IPS DF 19.7 (cell line): ENCODE measurements at regions not wholly inside any gene's neighbourhood (a gene's known extent, or its start where the extent isn't known, plus 50 kb on each side); places are given as distances from the start of the nearest gene placed in this dataset.

ENCODE experiments used
- DNase-seq: peaks from one replicate; pipeline ENCODE4 v3.0.0-alpha.2; 2013; ENCODE audit warnings: low read depth, low spot score

- no peak for DNase-seq
Measured at GRCh38 chr6:14925025-14925698, 320.7 kb upstream of the JARID2 start.

DNA sequence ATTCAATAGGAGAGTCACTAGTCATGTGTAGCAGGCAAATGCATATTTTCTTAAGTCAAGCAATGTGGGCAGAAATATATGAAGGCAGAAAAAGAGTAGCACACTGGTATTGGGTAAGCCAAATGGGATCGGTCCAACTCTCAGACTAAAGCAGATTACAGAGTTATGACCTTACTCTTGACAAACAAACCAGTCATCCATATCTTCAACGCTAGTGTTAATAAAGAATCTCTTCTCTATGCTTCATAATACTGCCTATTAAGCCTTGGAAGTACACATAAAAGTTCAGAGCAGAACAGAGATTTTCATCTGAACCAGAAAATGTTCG, 320.2 kb upstream of the JARID2 start:
- DNase-seq, result no peak

GRCh38 chr6:14927398-14927797, 318.5 kb upstream of the JARID2 start:
- no peak for DNase-seq

DNA sequence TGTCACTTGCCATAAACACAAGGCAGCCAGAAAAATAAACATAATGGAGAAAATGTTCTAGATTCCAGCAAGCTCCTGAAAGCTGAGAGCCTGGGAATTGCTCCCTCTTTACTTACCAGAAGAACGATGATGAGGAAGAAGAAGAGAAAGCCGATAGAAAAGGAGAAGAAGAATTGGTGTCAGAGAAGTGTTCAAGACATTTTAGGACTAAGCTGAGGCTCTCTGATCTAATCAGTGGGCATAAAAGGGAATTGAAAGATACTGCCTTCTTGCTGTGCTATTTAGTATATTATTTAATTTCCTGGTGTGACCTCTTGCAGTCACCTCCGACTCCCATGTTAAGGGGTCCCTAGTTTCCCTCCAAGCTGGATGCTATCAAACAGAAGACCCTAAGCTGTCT, 316.6 kb upstream of the JARID2 start:
- no peak for DNase-seq

GRCh38 chr6:14930366-14930989, 315.4 kb upstream of the JARID2 start:
- DNase-seq, result no peak

DNA sequence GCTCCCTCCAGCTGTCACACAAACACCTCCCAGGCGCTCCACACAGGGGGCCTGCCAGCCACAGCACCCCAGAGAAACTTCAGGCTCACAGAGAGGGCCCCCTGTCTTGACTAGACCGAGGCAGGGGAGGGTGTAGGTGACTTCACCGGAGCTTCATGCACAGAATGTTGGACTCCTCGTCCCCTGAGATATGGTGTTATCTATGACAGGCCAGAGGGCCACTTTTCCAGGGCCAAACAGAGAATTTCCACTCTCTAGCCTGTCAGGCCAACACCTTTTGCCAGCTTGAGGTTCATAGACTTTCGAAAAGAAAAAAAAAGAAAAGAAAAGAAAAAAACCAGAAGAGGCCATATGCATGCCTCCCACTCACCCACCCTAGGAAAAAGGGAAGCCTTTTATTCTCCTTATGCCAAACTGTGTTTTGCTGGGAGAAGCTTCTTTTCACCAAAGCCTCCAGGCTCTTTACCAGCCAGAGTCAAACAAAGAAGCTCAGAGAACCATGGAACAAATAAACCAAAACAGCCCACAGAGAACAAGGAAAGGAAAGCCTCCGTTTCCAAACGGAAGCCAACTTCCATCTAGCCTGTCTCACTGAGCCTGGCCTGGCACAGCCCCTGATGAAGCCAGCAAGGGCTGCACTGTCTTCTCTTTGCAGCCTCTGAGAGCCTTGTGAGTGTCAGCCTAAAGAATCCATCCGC, 313.2 kb upstream of the JARID2 start:
- DNase-seq, result no peak

DNA sequence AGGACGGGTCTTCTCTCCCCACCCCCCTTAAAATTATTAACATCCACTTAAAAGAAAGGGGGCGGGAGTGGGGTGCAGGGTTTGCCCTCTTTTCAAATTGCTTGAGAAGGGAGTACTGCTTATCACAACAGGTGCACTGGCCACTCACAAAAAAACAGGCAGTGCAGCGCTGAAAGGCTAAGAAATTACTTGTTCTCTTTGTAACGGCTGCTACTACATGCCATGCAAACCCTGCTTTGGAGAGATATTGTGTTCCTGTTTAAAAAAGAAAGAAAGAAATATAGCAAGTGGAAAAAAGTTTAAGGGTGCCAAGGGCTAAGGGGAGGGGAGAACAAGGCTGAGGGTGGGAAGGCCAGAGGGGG, 312.7 kb upstream of the JARID2 start:
- no peak for DNase-seq

GRCh38 chr6:14934013-14934412, 311.9 kb upstream of the JARID2 start:
- no peak for DNase-seq

GRCh38 chr6:14934844-14935243, 311.0 kb upstream of the JARID2 start:
- no peak for DNase-seq

GRCh38 chr6:14936861-14937260, 309.0 kb upstream of the JARID2 start:
- no peak for DNase-seq

DNA sequence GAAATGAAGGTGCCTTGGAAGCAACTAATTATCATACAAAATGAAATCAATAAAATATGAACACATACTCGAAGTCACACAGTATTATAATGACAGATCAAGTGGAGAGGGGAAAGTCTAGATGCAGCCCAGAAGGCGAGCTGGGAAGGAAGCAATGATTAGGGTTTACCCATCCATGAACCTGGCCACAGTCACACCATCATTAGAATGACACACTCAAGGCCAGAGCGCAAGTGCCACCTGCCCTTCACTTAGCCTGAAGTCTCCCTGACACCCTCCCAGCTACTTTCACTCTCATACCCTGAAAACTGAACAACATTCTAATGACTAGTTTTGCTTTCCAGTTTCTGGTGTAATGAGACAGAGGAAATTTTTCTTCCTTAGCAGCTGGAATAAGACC, 302.8 kb upstream of the JARID2 start:
- DNase-seq, result no peak

DNA sequence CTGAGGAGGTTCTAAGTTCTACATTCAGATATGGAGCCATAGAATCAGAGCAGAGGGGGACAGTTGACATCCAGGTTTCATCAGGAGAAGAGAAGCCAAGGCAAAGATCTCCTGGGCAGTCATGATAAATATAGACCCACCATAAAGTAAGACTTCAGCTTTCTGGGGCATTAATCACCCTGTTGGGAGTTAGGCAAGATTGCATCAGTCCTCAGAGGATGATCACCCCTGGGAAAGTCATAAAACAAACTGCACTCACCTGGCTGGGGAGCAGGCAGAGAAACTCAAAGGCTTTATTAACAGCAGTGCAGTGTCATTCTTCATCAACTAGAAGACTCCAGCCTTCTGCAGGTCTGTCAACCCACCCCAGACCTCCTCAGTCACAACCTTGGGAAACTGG, 301.3 kb upstream of the JARID2 start:
- no peak for DNase-seq

- no peak for DNase-seq
Measured at GRCh38 chr6:14945461-14946185, 300.2 kb upstream of the JARID2 start.

DNA sequence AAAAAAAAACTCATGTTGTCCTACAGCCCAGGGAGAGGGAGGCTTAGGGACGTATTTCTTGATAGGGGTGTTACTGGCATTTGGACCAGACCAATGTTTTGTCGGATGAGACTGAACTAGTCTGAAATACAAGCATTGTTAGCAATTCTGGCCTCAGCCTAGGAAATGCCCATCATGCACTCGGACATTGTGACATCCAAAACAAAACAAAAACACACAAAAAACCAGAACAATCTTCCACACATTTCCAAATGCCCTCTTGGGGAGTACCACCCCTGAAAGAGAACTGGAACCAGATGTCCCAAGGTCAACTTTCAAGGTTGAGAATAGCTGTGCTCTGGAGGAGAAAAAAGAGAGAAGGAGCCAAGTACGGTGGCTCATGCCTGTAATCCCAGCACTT, 299.1 kb upstream of the JARID2 start:
- DNase-seq, result no peak

DNA sequence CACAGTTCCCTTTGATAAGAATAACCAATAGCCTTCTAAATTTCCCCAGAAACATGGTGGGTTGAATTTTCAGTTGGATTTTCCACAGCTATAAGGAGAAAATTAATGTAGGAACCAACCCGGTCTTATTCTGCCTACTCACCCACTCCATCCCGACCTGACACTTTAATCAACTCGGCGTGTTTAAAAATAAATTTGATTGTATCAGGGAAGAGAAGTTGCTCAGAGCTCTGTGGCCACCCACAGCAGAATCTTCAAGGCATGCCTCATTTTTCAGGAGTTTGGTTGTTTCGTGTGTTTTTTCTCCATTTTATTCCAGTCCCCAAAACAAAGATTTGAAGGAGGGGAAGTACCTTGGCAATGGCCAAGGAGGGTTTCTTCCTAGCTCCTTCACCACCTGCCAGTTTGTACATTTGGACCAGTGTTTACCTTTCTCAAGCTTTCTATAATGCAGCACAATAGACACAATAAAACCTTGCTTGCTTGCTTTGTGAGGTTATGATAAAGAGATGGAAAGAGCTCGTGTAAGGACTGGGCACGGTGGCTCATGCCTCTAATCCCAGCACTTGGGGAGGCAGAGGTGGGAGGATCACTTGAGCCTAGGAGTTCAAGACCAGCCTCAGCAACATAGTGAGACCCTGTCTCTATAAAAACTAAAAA, 297.2 kb upstream of the JARID2 start:
- no peak for DNase-seq

GRCh38 chr6:14950103-14950969, 295.5 kb upstream of the JARID2 start:
- no peak for DNase-seq

DNA sequence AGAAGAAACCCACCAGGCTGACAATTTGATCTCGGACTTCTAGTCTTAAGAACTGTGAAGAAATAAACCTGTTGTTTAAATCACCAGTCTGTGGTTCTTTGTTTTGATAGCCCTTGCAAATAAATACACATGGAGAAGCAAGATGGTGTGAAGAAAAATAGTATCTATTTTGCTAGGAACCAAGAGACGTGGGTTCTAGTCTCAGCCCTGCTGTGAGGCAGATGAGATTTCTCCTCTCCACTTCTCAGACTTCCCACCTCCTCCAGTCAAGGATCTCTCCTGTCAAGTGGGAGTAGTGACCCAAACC, 294.9 kb upstream of the JARID2 start:
- DNase-seq, result no peak

GRCh38 chr6:14951704-14952103, 294.2 kb upstream of the JARID2 start:
- DNase-seq, result no peak

- no peak for DNase-seq
Measured at GRCh38 chr6:14953836-14954235, 292.0 kb upstream of the JARID2 start.

DNA sequence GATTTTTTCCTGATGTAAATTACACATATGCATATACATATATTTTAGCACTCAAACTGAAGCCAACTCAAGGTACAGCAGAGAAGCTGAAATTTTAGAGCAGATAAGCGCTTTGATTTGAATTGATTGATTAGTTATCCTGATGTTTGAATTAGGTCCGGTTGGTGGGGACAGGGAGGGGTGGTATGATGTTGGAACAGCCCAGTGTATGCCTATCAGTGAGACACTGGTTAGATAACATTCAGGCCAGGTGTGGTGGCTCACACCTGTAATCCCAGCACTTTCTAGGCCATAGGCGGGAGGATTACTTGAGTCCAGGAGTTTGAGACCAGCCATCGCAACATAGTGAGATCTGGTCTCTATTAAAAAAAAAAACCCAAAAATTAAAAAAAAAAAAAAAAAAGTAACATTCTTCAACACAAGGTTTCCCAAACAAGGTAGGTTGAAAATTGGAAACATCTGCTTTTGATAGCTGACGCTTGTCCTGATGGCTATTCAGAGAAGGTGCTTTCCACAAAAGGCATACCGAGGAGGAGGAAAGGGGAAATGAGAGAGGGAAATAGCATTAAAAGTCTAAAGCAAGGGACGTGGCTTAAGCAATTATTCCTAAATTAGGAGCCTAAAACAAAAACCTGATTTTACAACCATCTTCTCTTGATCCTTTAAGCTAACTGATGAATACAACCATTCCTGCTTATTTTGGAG, 288.4 kb upstream of the JARID2 start:
- no peak for DNase-seq
